ENCODE measurements at regions not wholly inside any gene's neighbourhood (a gene's known extent, or its start where the extent isn't known, plus 50 kb on each side); places are given as distances from the start of the nearest gene placed in this dataset.

GRCh38 chr10:53033396-53033795 lies 260.8 kb upstream of the MBL2 start:
- no peak overlapping the region for H3K27ac ChIP-seq (ENCODE audit: low read depth, low read length)

More at GRCh38 chr10:53033396-53033795, 260.8 kb upstream of the MBL2 start:
- intact Hi-C loops (cut with micrococcal nuclease): no loop called here
- ChIA-PET RAD21 (ENCODE audit: low non-redundant PET in 1 of 2, low total read pairs in 2 of 2, uncharacterized antibody in 2 of 2, unreplicated experiment in 2 of 2) (no interaction called here), CTCF (no interaction called here), POLR2A (no interaction called here)
- DNase-seq (ENCODE audit: low read depth, low spot score): no peak
- Histone ChIP-seq H3K36me3 (ENCODE audit: control insufficient read depth in 1 of 2, insufficient read depth in 2 of 2, low read length in 2 of 2) (no peaks in the 10 kb centered on the region), H3K27me3 (ENCODE audit: insufficient read depth, low read length) (no peaks in the 10 kb centered on the region), H2AFZ (ENCODE audit: low read depth, low read length, poor library complexity, severe bottlenecking) (no peak overlapping the region), H3K4me3 (replicated peaks in 1 of 2; ENCODE audit: low read depth in 1 of 2, low read length in 2 of 2) (no peak overlapping the region), H3K9me2 (ENCODE audit: insufficient read depth) (no peaks in the 10 kb centered on the region), H3K79me2 (ENCODE audit: insufficient read depth, low read length) (no peaks in the 10 kb centered on the region), H3K9ac (ENCODE audit: low read length) (no peak overlapping the region), H3K9me3 (ENCODE audit: control insufficient read depth in 1 of 2, insufficient read depth in 1 of 2, low read depth in 1 of 2, low read length in 2 of 2) (peaks cover 0 to 6% of the 10 kb centered on the region in 2 experiments; a peak in 2 of 4 replicates), H4K20me1 (ENCODE audit: insufficient read depth) (no peaks in the 10 kb centered on the region), H3K4me2 (ENCODE audit: low read length) (no peak overlapping the region), H3K4me1 (ENCODE audit: control insufficient read depth in 1 of 2, insufficient read depth in 2 of 2, low read length in 2 of 2) (no peaks in the 10 kb centered on the region)
- ATAC-seq: no peak
- no TSS peak for BruUV-seq (replicated peaks)
- TF ChIP-seq ZNF274 (IDR thresholded peaks at IDR 0.05; ENCODE audit: low read depth, low read length): no peak
- no peak for TF ChIP-seq SRF (IDR thresholded peaks at IDR 0.05; ENCODE audit: low read depth)
- no peak for TF ChIP-seq CTCF (IDR thresholded peaks at IDR 0.05 in 2 of 3, conservative IDR thresholded peaks at IDR 0.05 in 1 of 3; ENCODE audit: borderline replicate concordance in 1 of 3, insufficient read depth in 1 of 3, low read depth in 2 of 3, low read length in 2 of 3)
- no peak for TF ChIP-seq SIN3A (IDR thresholded peaks at IDR 0.05; ENCODE audit: low read depth)
- no peak for TF ChIP-seq ATF3 (IDR thresholded peaks at IDR 0.05)
- no peak for TF ChIP-seq EZH2phosphoT487 (IDR thresholded peaks at IDR 0.05; ENCODE audit: borderline replicate concordance)
- no peak for TF ChIP-seq MAX (IDR thresholded peaks at IDR 0.05)
- TF ChIP-seq CBX3 (IDR thresholded peaks at IDR 0.05; ENCODE audit: low read depth): no peak
- TF ChIP-seq REST (IDR thresholded peaks at IDR 0.05; ENCODE audit: low read depth): no peak
- no peak for TF ChIP-seq RAD21 (IDR thresholded peaks at IDR 0.05; ENCODE audit: low read depth)
- no peak for TF ChIP-seq POLR2AphosphoS5 (IDR thresholded peaks at IDR 0.05; ENCODE audit: low read depth, low read length)
- no peak for TF ChIP-seq TCF7L2 (IDR thresholded peaks at IDR 0.05; ENCODE audit: borderline replicate concordance, extremely low read depth, insufficient read depth, insufficient read length)
- no peak for TF ChIP-seq JUND (IDR thresholded peaks at IDR 0.05)
- no peak for TF ChIP-seq YY1 (IDR thresholded peaks at IDR 0.05; ENCODE audit: extremely low read depth, insufficient replicate concordance, low read depth, low read length)
- TF ChIP-seq ZFX (IDR thresholded peaks at IDR 0.05): no peak
- TF ChIP-seq EZH2 (IDR thresholded peaks at IDR 0.05): no peak
